Endothelial cell of umbilical vein (primary cell): ENCODE measurements at regions not wholly inside any gene's neighbourhood (a gene's known extent, or its start where the extent isn't known, plus 50 kb on each side); places are given as distances from the start of the nearest gene placed in this dataset.

Experiments
- POLR2A ChIP-seq: IDR thresholded peaks from 2 replicates; pipeline ENCODE4 v1.6.1; 2012; ENCODE audit warnings: low read depth, mild to moderate bottlenecking, control low read depth, low read length
- POLR2AphosphoS5 ChIP-seq: IDR thresholded peaks from 2 replicates; pipeline ENCODE4 v1.6.1; 2012; ENCODE audit warnings: low read depth, mild to moderate bottlenecking, control low read depth, low read length, moderate library complexity; ENCODE audit not compliant: insufficient read depth
- TF ChIP-seq, protein P1 (sequence below), 2 donors: IDR thresholded peaks; 1 replicate in 1 of 2; 2 replicates in 1 of 2; pipeline ENCODE4 v1.5.1; 2011; ENCODE audit warnings: low read length in 2 of 2, mild to moderate bottlenecking in 2 of 2, moderate library complexity in 2 of 2, control low read depth in 1 of 2, inconsistent platforms in 1 of 2, low read depth in 1 of 2; ENCODE audit not compliant: insufficient read depth in 1 of 2; ENCODE audit errors: extremely low read depth in 1 of 2
- TF ChIP-seq, protein P2 (sequence below): IDR thresholded peaks from 2 replicates; pipeline ENCODE4 v1.6.1; 2011; ENCODE audit not compliant: insufficient read depth, insufficient read length

GRCh38 chr6:140475086-140475485 lies 1100.6 kb upstream of the CITED2 start:
- TF ChIP-seq, protein P1, sequence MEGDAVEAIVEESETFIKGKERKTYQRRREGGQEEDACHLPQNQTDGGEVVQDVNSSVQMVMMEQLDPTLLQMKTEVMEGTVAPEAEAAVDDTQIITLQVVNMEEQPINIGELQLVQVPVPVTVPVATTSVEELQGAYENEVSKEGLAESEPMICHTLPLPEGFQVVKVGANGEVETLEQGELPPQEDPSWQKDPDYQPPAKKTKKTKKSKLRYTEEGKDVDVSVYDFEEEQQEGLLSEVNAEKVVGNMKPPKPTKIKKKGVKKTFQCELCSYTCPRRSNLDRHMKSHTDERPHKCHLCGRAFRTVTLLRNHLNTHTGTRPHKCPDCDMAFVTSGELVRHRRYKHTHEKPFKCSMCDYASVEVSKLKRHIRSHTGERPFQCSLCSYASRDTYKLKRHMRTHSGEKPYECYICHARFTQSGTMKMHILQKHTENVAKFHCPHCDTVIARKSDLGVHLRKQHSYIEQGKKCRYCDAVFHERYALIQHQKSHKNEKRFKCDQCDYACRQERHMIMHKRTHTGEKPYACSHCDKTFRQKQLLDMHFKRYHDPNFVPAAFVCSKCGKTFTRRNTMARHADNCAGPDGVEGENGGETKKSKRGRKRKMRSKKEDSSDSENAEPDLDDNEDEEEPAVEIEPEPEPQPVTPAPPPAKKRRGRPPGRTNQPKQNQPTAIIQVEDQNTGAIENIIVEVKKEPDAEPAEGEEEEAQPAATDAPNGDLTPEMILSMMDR (IDR thresholded peaks at IDR 0.05; ENCODE audit: extremely low read depth in 1 of 2, insufficient read depth in 1 of 2, low read depth in 1 of 2, low read length in 2 of 2), result no peak
- no peak for TF ChIP-seq POLR2AphosphoS5
- no peak for TF ChIP-seq POLR2A
- TF ChIP-seq, protein P2, sequence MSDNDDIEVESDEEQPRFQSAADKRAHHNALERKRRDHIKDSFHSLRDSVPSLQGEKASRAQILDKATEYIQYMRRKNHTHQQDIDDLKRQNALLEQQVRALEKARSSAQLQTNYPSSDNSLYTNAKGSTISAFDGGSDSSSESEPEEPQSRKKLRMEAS, result no peak
